Stimulated activated CD8-positive, alpha-beta memory T cell treated with anti-CD3 and anti-CD28 coated beads, Interleukin-12 subunit alpha, Interleukin-12 subunit beta, amount 100 ng/mL, for 4 hours (primary cell): ENCODE measurements at regions not wholly inside any gene's neighbourhood (a gene's known extent, or its start where the extent isn't known, plus 50 kb on each side); places are given as distances from the start of the nearest gene placed in this dataset.
"Not testable (repeated sequence)": the region's sequence is repeated elsewhere in the genome, so short reads cannot be mapped to it uniquely, and the experiment has no call there.

Experiments used
- DNase-seq: peaks from one replicate; pipeline ENCODE4 v3.0.0-alpha.2; 2020; ENCODE audit warnings: low read depth

GRCh38 chr6:134555672-134556071 is 237.8 kb upstream of the SGK1 start:
- no peak for DNase-seq

DNA sequence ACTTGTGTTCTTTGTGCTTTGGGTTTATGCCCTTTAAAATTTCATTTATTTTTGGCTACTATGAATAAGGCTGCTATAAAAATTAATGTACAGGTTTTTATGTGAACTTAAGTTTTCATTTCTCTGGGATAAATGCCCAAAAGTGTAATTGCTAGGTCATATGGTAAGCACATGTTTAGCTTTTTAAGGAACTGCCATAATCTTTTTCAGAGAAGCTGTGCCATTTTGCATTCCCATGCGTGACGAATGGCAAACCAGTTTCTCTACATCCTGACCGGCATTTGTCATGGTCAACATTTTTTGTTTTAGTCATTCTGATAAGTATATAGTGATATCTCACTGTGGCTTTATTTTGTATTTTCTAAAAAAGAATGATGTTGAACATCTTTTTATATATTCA is 236.0 kb upstream of the SGK1 start:
- no peak for DNase-seq

GRCh38 chr6:134551245-134551960 is 233.5 kb upstream of the SGK1 start:
- DNase-seq, result no peak

DNA sequence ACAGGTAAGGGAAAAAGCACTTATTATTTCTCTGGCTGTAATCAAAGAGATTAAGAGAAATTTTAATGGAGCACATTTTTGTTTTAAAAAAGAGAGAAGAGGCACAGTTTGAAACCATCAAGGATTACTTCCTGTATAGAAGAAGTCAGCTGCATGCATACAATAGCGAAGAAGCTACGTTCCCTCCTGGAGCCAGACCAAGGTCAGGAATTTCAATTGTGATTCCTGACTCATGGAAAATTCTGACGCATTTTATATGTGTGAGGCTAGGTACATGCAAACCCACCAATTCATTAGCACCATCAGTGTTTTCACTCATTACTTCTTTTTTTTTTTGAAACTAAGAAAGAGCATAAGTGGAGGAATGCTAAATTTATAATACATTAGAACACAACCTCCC is 232.7 kb upstream of the SGK1 start:
- DNase-seq, result no peak

- DNase-seq, result no peak
Observed at GRCh38 chr6:134549854-134550253, 231.9 kb upstream of the SGK1 start.

DNA sequence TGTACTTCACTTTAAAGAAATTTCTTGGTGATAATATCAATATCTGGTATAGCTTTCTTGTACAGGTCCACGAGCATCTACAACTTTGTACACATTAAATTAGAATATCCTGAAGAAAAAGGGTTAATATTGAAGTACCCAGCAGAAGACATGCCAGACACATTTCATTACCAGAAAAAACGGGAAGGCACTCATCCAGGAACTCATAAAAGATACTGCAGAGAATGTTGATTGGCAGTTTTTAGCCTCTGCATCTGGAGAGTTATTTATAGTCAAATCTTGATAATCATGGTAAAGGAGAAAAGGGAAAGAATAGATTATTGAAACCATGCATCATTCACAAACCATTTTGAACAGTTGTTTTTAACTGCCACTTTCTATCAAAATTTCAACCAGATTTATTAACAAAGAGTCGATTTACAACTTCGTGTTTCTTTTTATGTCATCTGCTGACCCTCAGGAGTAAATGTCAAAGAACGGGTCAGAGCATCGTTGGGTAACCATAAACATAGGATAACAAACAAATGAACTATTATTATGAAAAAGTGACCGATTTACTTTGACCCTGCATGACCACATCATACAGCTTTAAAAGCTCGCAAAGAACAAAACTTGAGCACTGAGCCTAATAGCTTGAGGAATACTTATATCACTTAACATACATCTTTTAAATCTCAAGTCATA is 229.2 kb upstream of the SGK1 start:
- no peak for DNase-seq

GRCh38 chr6:134544737-134545136 is 226.8 kb upstream of the SGK1 start:
- DNase-seq, result no peak

DNA sequence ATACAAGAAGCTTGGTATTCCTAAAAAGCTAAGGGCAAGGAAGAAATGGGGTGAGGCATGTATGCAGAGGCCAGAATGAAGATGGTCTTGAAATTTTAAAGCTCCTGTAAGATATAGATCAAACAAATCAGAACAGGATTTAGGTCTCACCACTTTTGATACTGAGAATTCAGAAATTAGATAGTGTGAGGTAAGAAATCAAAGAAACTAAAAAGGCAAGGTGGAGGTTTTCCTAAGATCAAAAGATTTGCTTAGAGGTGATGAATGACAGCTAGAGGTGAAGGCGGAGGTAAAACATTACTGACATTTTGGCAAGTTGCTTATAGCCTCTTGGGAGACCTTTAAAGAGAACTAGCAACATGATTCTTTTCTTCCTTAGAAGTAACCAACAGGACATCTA is 225.2 kb upstream of the SGK1 start:
- no peak for DNase-seq

- DNase-seq, result no peak
Observed at GRCh38 chr6:134541001-134541400, 223.1 kb upstream of the SGK1 start.

DNA sequence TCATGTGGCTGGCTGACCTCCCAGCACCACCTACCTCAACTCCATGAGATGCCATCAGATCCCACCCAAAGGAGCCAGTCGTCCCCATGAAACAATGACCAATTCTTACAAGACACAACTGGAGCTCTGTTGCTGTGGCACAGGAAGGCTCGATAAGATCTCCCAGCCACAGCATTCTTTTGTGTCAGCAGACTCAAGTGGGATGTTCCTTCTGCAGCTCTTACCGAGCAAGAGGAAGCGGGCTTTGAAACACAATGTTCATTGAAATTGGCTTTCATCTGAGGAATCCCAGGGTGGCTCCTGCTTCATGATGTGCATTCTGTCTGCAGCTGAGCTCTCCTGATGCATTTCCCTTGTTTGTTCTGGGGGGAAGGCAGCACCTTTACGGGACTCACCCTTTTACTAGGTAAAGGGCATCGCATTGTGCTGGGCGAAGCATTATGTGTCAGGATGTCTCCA is 222.0 kb upstream of the SGK1 start:
- no peak for DNase-seq

- DNase-seq, result not testable (repeated sequence)
Observed at GRCh38 chr6:134537765-134538164, 219.9 kb upstream of the SGK1 start.

DNA sequence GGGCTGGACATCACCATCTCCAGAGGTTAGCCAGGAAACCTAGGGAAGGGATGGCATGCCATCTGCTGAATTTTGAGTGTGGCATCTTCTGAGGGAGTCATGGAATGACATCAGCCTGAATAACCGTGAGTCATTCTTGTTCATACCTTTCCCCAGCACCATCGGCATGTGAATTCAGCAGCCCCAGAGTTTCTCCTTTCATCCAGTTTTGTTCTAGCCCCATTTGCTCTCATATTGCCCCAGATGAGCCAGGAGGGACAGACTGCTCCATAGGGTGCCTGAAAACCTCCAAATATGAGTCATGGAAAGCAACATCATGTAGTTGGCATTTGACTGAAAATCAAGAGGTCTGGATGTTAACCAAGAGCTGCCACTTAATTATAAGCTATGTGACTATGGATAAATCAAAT is 219.2 kb upstream of the SGK1 start:
- DNase-seq, result no peak

- no peak for DNase-seq
Observed at GRCh38 chr6:134535831-134536230, 217.9 kb upstream of the SGK1 start.

DNA sequence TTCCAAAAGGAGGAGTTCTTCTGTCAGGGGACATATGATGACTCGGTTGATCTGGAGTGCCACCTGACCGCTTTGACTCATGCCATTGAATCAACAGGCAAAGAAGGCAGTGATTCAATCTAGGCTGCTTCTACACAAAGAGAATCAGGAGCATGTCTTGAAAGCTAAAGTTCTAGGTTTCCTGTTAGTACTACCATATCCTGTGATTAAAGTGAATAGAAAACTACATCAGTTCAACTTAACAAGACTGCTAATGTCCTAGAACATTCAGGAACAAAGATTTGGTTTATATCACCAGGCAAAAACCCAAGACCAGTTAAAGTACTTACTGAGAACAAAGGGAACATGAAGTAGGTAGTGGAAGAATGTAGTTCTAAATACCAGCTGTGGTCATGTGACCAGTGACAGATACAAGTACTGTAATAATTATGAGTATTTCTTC is 216.8 kb upstream of the SGK1 start:
- no peak for DNase-seq

DNA sequence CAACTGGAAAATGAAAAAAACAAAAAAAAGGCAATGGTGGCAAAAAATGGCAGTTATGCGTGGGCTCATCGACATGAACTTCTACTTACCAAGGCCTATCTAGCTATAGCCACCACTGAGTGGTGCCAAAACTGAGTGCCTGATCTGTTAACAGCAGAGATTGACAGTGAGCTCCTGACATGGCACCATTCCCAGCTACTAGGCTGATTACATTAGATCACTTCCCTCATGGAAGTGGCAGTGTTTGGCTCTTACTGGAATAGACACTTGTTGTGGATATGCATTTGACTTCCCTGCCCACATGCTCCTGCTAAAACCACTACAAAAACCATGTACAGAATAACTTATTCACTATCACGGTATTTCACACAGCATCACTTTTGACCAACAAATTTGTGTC is 216.1 kb upstream of the SGK1 start:
- DNase-seq, result no peak

GRCh38 chr6:134532694-134533624 is 215.0 kb upstream of the SGK1 start:
- DNase-seq, result no peak

DNA sequence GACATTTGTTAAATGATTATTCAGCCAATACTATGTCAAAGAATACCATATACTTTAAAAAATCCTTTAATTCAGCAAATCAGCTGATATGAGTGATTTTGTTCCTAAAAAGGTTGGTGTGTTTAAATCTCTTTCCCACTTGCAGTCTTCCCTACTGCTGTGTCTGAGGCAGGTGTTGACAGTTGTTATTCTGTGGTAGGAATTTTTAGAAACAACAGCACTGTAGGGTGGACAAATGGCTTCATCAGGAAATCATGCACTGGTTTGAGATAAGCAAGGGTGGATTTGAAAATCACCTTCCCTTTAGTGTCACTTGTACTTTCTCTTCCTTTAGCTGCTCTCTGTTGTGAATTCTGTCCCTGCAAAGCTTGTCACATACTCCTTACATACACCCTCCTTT is 213.7 kb upstream of the SGK1 start:
- no peak for DNase-seq

DNA sequence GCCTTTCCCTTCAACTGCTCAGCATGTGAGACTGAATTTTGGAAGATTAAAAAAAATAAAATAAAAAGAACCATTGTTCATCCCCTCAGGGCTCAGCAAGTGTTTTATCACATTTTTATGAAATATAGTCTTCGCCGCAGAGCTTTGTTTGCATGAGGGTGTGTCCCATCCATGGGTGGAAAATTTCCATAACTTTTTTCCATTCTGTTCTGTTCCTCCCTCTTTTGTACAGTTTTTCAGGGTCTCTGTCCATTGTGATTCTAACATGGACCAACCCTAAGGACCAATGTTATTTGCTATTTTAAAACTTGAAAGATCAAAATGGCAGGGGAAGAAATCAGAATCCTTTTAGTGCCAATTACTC is 213.3 kb upstream of the SGK1 start:
- DNase-seq, result no peak

DNA sequence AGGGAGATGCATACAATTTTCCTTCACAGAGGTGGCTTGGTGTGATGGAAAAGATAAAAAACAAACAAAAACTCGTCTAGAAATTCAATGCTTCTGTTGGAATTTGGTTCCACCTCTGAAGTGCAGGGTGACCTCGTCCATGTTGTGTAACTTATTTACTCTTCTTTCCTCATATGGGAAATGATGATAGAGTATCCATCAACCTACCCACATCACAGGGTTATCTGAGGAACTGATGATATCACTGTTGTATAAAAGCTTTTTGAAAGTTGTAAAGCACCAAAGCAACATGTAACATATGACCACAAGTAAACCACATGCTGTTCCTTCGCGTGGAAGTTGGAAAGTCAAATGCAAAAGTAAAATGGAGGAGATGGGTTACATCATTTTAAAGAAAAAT is 212.0 kb upstream of the SGK1 start:
- DNase-seq, result no peak

GRCh38 chr6:134529305-134529704 is 211.4 kb upstream of the SGK1 start:
- no peak for DNase-seq

- no peak for DNase-seq
Observed at GRCh38 chr6:134527108-134527787, 209.3 kb upstream of the SGK1 start.

GRCh38 chr6:134525190-134525868 is 207.4 kb upstream of the SGK1 start:
- no peak for DNase-seq
